Suprapubic skin (tissue), 4 donors: ENCODE measurements at regions not wholly inside any gene's neighbourhood (a gene's known extent, or its start where the extent isn't known, plus 50 kb on each side); places are given as distances from the start of the nearest gene placed in this dataset.

Source experiments
- DNase-seq, 2 donors: peaks; one replicate each; pipeline ENCODE4 v3.0.0-alpha.2; 2019; ENCODE audit warnings: low spot score in 2 of 2
- H3K27ac ChIP-seq: fragments of 200-600 bp; sonication (generic); one replicate; pipeline ENCODE4 v1.5.1; 2019
- H3K27me3 ChIP-seq: fragments of 200-600 bp; sonication (generic); one replicate; pipeline ENCODE4 v1.5.1; 2019
- H3K36me3 ChIP-seq: fragments of 200-600 bp; sonication (generic); one replicate; pipeline ENCODE4 v1.5.1; 2019
- H3K4me1 ChIP-seq: fragments of 200-600 bp; sonication (generic); one replicate; pipeline ENCODE4 v1.5.1; 2019
- H3K4me3 ChIP-seq: fragments of 200-600 bp; sonication (generic); one replicate; pipeline ENCODE4 v1.5.1; 2019; ENCODE audit warnings: mild to moderate bottlenecking
- H3K9me3 ChIP-seq: fragments of 200-600 bp; sonication (generic); one replicate; pipeline ENCODE4 v1.5.1; 2019
- CTCF ChIP-seq, 2 donors: fragments of 200-600 bp in 1 of 2; fragments of 450-650 bp in 1 of 2; sonication (generic) in 1 of 2; IDR thresholded peaks; one replicate each; pipeline ENCODE4 v1.5.1; 2016 to 2019; ENCODE audit warnings: antibody characterized with exemption in 2 of 2, mild to moderate bottlenecking in 1 of 2, moderate library complexity in 1 of 2
- EP300 ChIP-seq: sonication (generic); formaldehyde crosslinking; IDR thresholded peaks from one replicate; pipeline ENCODE4 v1.6.1; 2017; ENCODE audit warnings: antibody characterized with exemption
- POLR2A ChIP-seq, 2 donors: fragments of 450-650 bp; IDR thresholded peaks; one replicate each; pipeline ENCODE4 v1.6.1; 2017; ENCODE audit warnings: antibody characterized with exemption in 2 of 2, mild to moderate bottlenecking in 2 of 2, moderate library complexity in 2 of 2
- POLR2AphosphoS5 ChIP-seq, 3 donors: sonication (generic); formaldehyde crosslinking; IDR thresholded peaks; one replicate each; pipeline ENCODE4 v1.6.1; 2017; ENCODE audit warnings: antibody characterized with exemption in 3 of 3
- WGBS: methylation state at CpG from one replicate; pipeline ENCODE4 v1.1.5; 2018; 5-methylcytosine and 5-hydroxymethylcytosine counted together

- Histone ChIP-seq H3K27ac (no peak overlapping the region), H3K4me3 (no peak overlapping the region), H3K27me3 (no peaks in the 10 kb centered on the region), H3K36me3 (no peaks in the 10 kb centered on the region), H3K4me1 (no peaks in the 10 kb centered on the region), H3K9me3 (no peaks in the 10 kb centered on the region)
- TF ChIP-seq EP300 (no peak), POLR2AphosphoS5 (IDR thresholded peaks at IDR 0.05) (no peak), POLR2A (IDR thresholded peaks at IDR 0.05) (no peak), CTCF (IDR thresholded peaks at IDR 0.05) (no peak)
- WGBS: 94% methylated on average over 2 of the region's 2 CpGs
- no peak for DNase-seq
Measured at GRCh38 chr3:163657088-163657487, 1421.2 kb downstream of the SI start.

- Histone ChIP-seq H3K27me3 (no peaks in the 10 kb centered on the region), H3K9me3 (no peaks in the 10 kb centered on the region), H3K36me3 (no peaks in the 10 kb centered on the region), H3K4me1 (no peaks in the 10 kb centered on the region), H3K4me3 (no peak overlapping the region), H3K27ac (no peak overlapping the region)
- WGBS: 87% methylated on average over 9 of the region's 11 CpGs
- no peak for DNase-seq
- TF ChIP-seq CTCF (IDR thresholded peaks at IDR 0.05): no peak
- TF ChIP-seq POLR2A (IDR thresholded peaks at IDR 0.05): no peak
Measured at GRCh38 chr3:163655021-163655420, 1423.3 kb downstream of the SI start.

DNA sequence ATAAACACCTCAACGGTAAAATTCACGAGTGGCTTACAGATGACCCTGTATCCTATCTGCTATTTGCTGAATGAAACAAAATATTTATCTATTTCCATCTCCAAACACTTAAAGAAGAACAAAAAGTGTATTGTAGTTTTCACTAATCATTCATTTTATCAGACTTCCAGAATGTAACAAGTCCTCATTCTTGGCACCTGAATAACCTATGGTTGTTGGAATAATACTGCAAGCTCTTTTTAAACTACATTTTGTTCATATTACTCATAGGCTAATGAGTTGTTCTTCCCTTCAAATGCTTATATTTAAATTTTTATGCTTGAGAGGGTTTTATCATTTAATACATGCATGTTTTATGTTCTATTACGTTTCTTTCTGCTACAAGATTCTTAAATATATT is 1434.1 kb downstream of the SI start:
- H3K27ac ChIP-seq: no peak overlapping the region

DNA sequence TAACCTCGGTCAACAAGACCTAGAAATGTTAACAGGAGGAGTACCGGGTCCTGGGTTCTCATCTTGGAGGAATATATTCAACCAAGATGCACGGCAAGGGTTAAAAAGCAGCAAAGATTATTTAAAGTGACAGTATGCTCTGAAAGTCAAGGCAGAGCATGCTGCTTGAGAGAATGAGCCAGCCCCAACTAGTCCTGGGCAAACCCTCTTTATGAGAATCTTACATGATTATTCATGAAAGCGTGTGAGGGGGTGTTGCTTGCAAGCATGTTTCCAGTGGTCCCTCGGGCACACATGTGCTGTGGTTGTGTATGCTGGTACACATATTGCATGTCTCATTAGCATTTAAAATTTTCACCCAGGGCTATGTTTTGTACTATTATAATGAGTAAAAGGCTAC is 1445.6 kb downstream of the SI start:
- TF ChIP-seq POLR2AphosphoS5 (IDR thresholded peaks at IDR 0.05) (no peak), CTCF (IDR thresholded peaks at IDR 0.05) (no peak), EP300 (no peak), POLR2A (IDR thresholded peaks at IDR 0.05) (no peak)
- DNase-seq: no peak
- H3K36me3 ChIP-seq: no peaks in the 10 kb centered on the region
- no peaks in the 10 kb centered on the region for H3K27me3 ChIP-seq
- H3K27ac ChIP-seq: no peak overlapping the region
- 58% methylated on average over 5 of the region's 5 CpGs for WGBS
- H3K4me3 ChIP-seq: no peak overlapping the region
- no peaks in the 10 kb centered on the region for H3K4me1 ChIP-seq
- H3K9me3 ChIP-seq: no peaks in the 10 kb centered on the region

More for the DNA sequence above, 1434.1 kb downstream of the SI start:
- Histone ChIP-seq H3K27me3 (no peaks in the 10 kb centered on the region), H3K36me3 (no peaks in the 10 kb centered on the region), H3K4me1 (no peaks in the 10 kb centered on the region), H3K9me3 (peaks cover 3% of the 10 kb centered on the region), H3K4me3 (no peak overlapping the region)
- TF ChIP-seq POLR2AphosphoS5 (IDR thresholded peaks at IDR 0.05) (no peak), EP300 (no peak), POLR2A (IDR thresholded peaks at IDR 0.05) (no peak)
- 60% methylated on average over 3 of the region's 3 CpGs for WGBS
- DNase-seq: no peak

DNA sequence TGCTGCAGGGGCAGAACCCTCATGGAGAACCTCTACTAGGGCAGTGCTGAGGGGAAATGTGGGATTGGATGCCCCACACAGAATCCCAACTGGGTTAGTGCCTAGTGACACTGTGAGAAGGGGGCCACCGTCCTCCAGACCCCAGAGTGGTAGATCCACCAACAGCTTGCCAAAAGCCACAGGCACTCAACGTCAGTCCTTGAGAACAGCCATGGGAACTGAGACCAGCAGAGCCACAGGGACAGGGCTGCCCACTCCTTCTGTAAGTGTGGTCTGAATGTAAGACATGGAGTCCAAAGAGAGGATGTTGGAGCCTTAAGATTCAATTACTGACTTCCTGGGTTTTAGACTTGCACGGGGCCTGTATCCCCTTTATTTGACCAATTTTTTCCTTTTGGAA is 1451.5 kb downstream of the SI start:
- peak in 1 of 2 donors; percentile 71 for DNase-seq
- Histone ChIP-seq H3K4me1 (no peaks in the 10 kb centered on the region), H3K4me3 (no peak overlapping the region), H3K9me3 (no peaks in the 10 kb centered on the region), H3K27me3 (no peaks in the 10 kb centered on the region), H3K36me3 (no peaks in the 10 kb centered on the region), H3K27ac (no peak overlapping the region)
- WGBS: 87% methylated on average over 2 of the region's 3 CpGs
- no peak for TF ChIP-seq EP300
- TF ChIP-seq POLR2A (IDR thresholded peaks at IDR 0.05): no peak
- TF ChIP-seq CTCF (IDR thresholded peaks at IDR 0.05): no peak
- TF ChIP-seq POLR2AphosphoS5 (IDR thresholded peaks at IDR 0.05): no peak

GRCh38 chr3:163622384-163622783 is 1455.9 kb downstream of the SI start:
- no peaks in the 10 kb centered on the region for H3K9me3 ChIP-seq
- H3K27me3 ChIP-seq: no peaks in the 10 kb centered on the region
- H3K4me3 ChIP-seq: no peak overlapping the region
- no peak overlapping the region for H3K27ac ChIP-seq
- 77% methylated on average over 3 of the region's 3 CpGs for WGBS
- TF ChIP-seq POLR2AphosphoS5 (IDR thresholded peaks at IDR 0.05) (no peak), EP300 (no peak), CTCF (IDR thresholded peaks at IDR 0.05) (no peak), POLR2A (IDR thresholded peaks at IDR 0.05) (no peak)
- DNase-seq: no peak
- no peaks in the 10 kb centered on the region for H3K36me3 ChIP-seq
- no peaks in the 10 kb centered on the region for H3K4me1 ChIP-seq
